ENCODE measurements at regions not wholly inside any gene's neighbourhood (a gene's known extent, or its start where the extent isn't known, plus 50 kb on each side); places are given as distances from the start of the nearest gene placed in this dataset.

DNA sequence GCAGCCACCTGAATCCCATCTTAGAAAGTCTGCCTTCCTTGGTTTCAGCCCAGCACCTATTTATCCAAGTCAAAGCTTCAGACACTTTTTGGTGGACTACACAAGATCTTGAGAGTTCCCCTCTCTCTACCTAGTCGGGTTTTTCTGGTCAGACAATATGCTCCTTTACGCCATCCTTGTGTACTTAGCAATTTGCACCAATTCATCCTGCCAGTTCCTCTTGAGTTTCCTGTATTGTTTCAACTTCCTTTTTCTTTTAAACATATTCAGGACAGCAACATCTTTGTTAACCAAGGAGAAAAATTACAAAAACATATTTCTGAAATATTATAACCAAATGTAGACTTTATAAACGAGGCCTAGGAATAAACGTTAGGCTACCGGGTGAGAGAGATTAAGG is 368.2 kb upstream of the CADM1 start:
- H3K27ac Mint-ChIP-seq, result no peak overlapping the region
- DNase-seq, result no peak
- ATAC-seq (ENCODE audit: low read depth in 2 of 2), result no peak

GRCh38 chr11:115871161-115871760 is 367.0 kb upstream of the CADM1 start:
- peaks cover 0 to 4% (median 0%) of the 10 kb centered on the region in 7 donors for H3K9me3 Mint-ChIP-seq
- H3K36me3 Mint-ChIP-seq, result no peaks in the 10 kb centered on the region
- no peak for DNase-seq
- no peak for ATAC-seq (ENCODE audit: low read depth in 2 of 2)
- H3K27me3 Mint-ChIP-seq, result peaks cover 0 to 8% (median 8%) of the 10 kb centered on the region in 3 donors
- H3K4me1 Mint-ChIP-seq, result peaks cover 0 to 9% (median 7%) of the 10 kb centered on the region in 3 donors
- no peak overlapping the region for H3K4me3 Mint-ChIP-seq
- peak overlapping the region in 1 of 6 donors; percentile 51 for H3K27ac Mint-ChIP-seq

More for the DNA sequence above, 368.2 kb upstream of the CADM1 start:
- H3K36me3 Mint-ChIP-seq, result no peaks in the 10 kb centered on the region
- H3K27me3 Mint-ChIP-seq, result peaks cover 0 to 8% (median 8%) of the 10 kb centered on the region in 3 donors
- H3K9me3 Mint-ChIP-seq, result peaks cover 0 to 4% (median 0%) of the 10 kb centered on the region in 7 donors
- H3K4me3 Mint-ChIP-seq, result no peak overlapping the region
- H3K4me1 Mint-ChIP-seq, result peaks cover 0 to 9% (median 7%) of the 10 kb centered on the region in 3 donors

DNA sequence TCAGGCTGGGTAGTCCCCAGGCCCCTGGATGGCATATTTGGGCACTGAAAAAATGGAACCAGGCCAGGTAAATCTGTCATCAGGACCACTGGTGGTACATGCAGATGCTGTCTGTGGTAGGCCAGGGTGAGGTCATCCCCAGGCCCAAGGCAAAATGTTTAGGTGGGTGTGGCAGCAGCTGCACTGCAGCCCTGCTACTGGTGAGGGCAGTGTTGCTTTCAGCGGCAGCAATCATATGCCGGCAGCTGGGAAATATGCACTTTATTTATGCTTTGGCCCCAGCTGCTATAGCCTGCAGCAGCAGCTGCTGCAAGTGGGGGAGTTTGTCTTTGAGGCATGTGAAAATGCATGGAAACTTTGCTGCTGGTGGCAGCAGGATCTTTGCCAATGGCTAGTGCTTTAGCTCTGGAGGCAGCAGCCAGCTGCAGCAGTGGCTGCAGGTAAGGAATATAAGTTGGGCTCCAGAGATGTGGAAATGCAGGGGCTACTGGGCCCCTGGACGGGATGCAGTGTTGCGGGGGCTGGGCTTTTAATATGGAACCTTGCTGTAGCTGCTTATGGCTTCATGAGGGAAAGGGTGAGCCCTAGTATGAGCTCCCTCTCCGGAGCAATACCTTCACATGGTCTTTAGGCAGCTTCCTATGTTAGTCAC is 365.7 kb upstream of the CADM1 start:
- peaks cover 0 to 9% (median 7%) of the 10 kb centered on the region in 3 donors for H3K4me1 Mint-ChIP-seq
- DNase-seq, result no peak
- H3K9me3 Mint-ChIP-seq, result peaks cover 0 to 4% (median 0%) of the 10 kb centered on the region in 7 donors
- peaks cover 0 to 8% (median 8%) of the 10 kb centered on the region in 3 donors for H3K27me3 Mint-ChIP-seq
- ATAC-seq (ENCODE audit: low read depth in 2 of 2), result no peak
- H3K4me3 Mint-ChIP-seq, result peak overlapping the region in 1 of 8 donors; percentile 18
- no peaks in the 10 kb centered on the region for H3K36me3 Mint-ChIP-seq
- no peak overlapping the region for H3K27ac Mint-ChIP-seq

DNA sequence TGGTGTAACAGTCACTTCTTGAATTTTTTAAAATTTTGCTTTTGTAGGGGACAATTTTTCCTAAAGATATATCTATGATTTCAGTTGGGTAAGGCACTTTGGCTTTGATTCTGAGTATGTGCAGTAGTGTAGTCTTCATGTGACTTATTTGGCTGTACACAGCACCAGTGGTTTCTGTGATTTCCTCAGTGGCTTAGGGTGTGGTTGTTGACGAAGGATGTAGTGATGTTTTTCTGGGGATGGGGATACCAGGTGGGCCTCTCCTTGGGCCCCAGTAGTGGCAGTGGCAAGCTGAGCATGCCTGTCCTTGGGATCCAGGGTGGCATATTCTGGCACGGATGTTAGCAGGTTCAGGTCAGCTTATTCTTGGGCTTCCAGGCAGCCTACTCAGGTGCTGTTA is 364.9 kb upstream of the CADM1 start:
- Mint-ChIP-seq H3K4me3 (no peak overlapping the region), H3K4me1 (peaks cover 0 to 8% (median 7%) of the 10 kb centered on the region in 3 donors), H3K27ac (no peak overlapping the region), H3K27me3 (peaks cover 0 to 8% (median 8%) of the 10 kb centered on the region in 3 donors), H3K9me3 (peaks cover 0 to 5% (median 0%) of the 10 kb centered on the region in 7 donors), H3K36me3 (no peaks in the 10 kb centered on the region)
- DNase-seq (no peak), ATAC-seq (ENCODE audit: low read depth in 2 of 2) (no peak)

DNA sequence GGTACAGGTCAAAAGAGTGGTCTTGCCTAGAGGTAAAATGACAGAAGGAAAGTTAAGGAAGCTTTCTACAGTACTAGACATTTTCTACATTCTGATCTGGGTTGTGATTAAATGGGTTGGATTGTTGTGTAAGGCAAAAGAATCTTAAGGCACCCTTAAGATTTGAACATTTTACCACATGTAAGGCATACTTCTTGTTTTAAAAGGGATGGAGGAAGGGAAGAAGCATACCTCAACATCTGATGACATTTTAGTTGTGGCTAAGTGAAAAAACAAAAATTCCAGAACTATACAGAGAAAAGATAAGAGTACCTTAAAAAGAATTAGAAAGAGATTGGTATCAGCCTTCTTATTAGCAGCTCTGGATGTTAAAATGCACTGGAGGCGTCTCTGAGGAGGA is 356.0 kb upstream of the CADM1 start:
- H3K9me3 Mint-ChIP-seq, result peaks cover 6 to 28% (median 11%) of the 10 kb centered on the region in 7 donors
- H3K27me3 Mint-ChIP-seq, result peaks cover 0 to 5% (median 0%) of the 10 kb centered on the region in 3 donors
- peak overlapping the region in 1 of 6 donors; percentile 5 for H3K27ac Mint-ChIP-seq
- no peak for DNase-seq
- no peaks in the 10 kb centered on the region for H3K36me3 Mint-ChIP-seq
- no peaks in the 10 kb centered on the region for H3K4me1 Mint-ChIP-seq
- ATAC-seq (ENCODE audit: low read depth in 2 of 2), result no peak
- H3K4me3 Mint-ChIP-seq, result no peak overlapping the region

DNA sequence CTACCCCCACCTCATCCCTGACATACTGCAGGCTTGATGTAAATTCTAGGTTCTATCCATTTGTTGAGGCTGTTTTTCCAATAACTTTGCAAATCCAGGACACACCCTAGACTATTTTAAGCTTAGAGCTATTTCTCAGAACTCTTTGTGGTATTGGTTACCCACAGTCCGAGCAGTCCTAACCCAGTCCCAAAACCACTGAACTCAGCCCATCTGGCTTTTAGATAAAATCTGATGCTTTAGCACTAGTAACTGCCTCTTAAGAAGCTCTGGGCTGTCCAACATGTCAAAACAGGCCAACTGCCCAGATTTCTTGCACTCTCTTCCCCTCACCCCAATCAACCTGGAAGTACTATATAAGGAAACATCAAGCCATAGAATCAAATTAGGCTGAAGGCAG is 344.4 kb upstream of the CADM1 start:
- Mint-ChIP-seq H3K36me3 (no peaks in the 10 kb centered on the region), H3K4me1 (no peaks in the 10 kb centered on the region), H3K27ac (no peak overlapping the region), H3K4me3 (no peak overlapping the region), H3K27me3 (no peaks in the 10 kb centered on the region), H3K9me3 (peaks cover 0 to 39% (median 11%) of the 10 kb centered on the region in 7 donors)
- ATAC-seq (ENCODE audit: low read depth in 2 of 2), result no peak
- no peak for DNase-seq

DNA sequence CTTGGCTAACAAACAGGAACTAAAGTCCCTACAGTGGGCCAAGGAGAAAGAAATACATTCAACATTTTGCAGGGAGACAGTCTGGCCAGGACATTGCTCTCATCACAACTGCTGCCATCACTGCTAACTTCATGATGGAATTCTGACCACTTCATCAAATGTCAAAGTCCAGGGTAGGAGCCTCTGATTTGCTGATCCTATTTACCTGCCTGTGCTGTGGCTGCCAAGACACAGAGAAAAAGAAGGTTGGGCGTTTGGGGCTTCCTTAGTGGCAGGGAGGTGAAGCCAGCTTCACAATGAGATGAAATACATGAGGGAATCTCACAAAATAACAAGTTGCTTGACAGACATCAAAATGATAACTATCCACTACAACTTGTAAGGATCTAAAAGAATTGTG is 343.9 kb upstream of the CADM1 start:
- ATAC-seq (ENCODE audit: low read depth in 2 of 2), result no peak
- Mint-ChIP-seq H3K4me1 (no peaks in the 10 kb centered on the region), H3K9me3 (peaks cover 0 to 34% (median 11%) of the 10 kb centered on the region in 7 donors), H3K36me3 (no peaks in the 10 kb centered on the region), H3K27me3 (no peaks in the 10 kb centered on the region), H3K4me3 (no peak overlapping the region), H3K27ac (no peak overlapping the region)
- DNase-seq, result no peak

DNA sequence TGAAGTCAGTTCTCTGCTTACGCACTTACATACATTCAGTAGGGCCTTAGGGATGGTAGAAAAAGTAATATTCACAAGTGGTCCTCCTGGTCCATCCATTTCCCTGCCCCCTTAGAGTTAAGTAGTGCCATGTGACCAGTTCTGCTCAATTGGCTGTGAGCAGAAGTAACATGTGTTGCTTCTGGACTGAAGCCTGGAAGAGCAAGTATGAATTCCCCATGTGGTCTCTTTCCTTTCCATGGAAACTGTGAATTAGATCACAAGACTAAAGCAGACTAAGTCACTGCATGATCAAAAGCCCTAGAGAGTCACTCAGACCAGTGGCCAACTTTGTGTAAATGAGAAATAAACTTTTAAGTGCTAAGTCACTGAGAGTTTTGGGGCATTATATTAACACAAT is 341.7 kb upstream of the CADM1 start:
- no peak overlapping the region for H3K4me3 Mint-ChIP-seq
- peaks cover 0 to 21% (median 10%) of the 10 kb centered on the region in 7 donors for H3K9me3 Mint-ChIP-seq
- no peaks in the 10 kb centered on the region for H3K4me1 Mint-ChIP-seq
- H3K27ac Mint-ChIP-seq, result no peak overlapping the region
- DNase-seq, result no peak
- ATAC-seq (ENCODE audit: low read depth in 2 of 2), result no peak
- H3K36me3 Mint-ChIP-seq, result no peaks in the 10 kb centered on the region
- H3K27me3 Mint-ChIP-seq, result no peaks in the 10 kb centered on the region

DNA sequence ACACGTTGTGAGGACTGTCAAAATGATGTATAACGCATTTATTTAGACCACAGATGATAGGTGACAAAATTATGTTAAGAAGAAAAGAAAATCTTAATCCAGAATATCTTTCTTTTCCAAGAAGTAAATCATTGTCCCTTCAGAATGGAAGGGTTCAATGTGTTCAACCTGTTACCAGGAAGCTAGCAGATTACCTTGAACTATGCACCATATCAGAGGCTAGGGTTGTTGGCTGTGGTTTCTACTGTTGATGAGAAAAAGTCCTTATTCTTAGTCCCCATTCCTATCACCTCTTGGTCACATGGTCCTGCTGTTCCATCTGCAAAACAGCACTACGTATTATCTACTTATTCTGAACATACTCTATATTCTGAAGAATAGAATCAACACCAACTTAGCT is 339.5 kb upstream of the CADM1 start:
- no peaks in the 10 kb centered on the region for H3K36me3 Mint-ChIP-seq
- DNase-seq, result no peak
- no peak overlapping the region for H3K4me3 Mint-ChIP-seq

GRCh38 chr11:115843111-115843510 is 338.9 kb upstream of the CADM1 start:
- H3K36me3 Mint-ChIP-seq, result no peaks in the 10 kb centered on the region
- H3K4me1 Mint-ChIP-seq, result no peaks in the 10 kb centered on the region
- H3K27ac Mint-ChIP-seq, result no peak overlapping the region
- no peaks in the 10 kb centered on the region for H3K27me3 Mint-ChIP-seq
- no peak overlapping the region for H3K4me3 Mint-ChIP-seq
- DNase-seq, result no peak
- H3K9me3 Mint-ChIP-seq, result peaks cover 0 to 13% (median 4%) of the 10 kb centered on the region in 7 donors
- no peak for ATAC-seq (ENCODE audit: low read depth in 2 of 2)

More for the DNA sequence above, 339.5 kb upstream of the CADM1 start:
- H3K9me3 Mint-ChIP-seq, result peaks cover 0 to 9% (median 4%) of the 10 kb centered on the region in 7 donors
- H3K4me1 Mint-ChIP-seq, result no peaks in the 10 kb centered on the region
- no peak for ATAC-seq (ENCODE audit: low read depth in 2 of 2)
- H3K27ac Mint-ChIP-seq, result no peak overlapping the region
- H3K27me3 Mint-ChIP-seq, result no peaks in the 10 kb centered on the region

DNA sequence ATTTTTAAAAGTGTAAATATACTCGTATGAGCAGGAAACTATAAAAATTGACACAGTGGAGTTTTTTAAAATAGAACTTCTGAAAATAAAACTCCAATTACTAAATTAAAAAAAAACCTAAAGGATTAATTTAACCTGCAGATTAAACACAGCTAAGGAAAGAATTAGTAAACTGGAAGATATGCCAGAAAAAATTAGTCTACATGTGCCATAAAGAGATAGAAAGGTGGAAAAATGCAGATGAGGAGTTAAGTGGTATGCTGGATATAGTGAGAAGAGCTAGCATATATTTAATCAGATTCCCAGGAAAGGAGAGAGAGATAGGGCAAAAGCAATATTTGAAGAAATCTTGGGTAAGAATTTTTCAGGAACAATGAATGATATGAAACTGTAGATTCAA is 315.8 kb upstream of the CADM1 start:
- no peak overlapping the region for H3K4me3 Mint-ChIP-seq
- H3K27ac Mint-ChIP-seq, result no peak overlapping the region
- peaks cover 0 to 6% (median 0%) of the 10 kb centered on the region in 3 donors for H3K27me3 Mint-ChIP-seq
- no peak for DNase-seq
- peaks cover 0 to 7% of the 10 kb centered on the region in 2 donors for H3K36me3 Mint-ChIP-seq
- ATAC-seq (ENCODE audit: low read depth in 2 of 2), result no peak
- H3K4me1 Mint-ChIP-seq, result no peaks in the 10 kb centered on the region
- peaks cover 4 to 21% (median 12%) of the 10 kb centered on the region in 7 donors for H3K9me3 Mint-ChIP-seq

DNA sequence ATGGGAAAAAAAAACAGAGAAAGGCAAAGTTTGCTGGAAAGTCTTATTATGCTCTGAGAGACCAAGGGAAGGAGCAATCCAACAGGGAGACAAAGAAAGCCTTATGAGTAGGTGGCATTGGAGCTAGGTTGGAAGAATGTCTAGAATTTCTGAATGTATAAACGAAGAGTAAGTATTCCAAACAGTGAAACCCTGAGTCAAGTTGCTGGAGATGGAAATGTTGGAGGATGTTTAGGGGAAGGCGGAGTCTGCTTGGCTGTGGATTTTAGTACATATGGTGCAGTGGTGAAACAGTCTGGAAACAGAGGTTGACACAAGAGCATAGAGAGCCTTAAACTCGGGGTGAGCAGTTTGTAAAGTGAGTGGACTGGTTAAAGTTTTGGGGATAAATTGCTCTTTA is 314.8 kb upstream of the CADM1 start:
- H3K27ac Mint-ChIP-seq, result no peak overlapping the region
- peaks cover 4 to 21% (median 12%) of the 10 kb centered on the region in 7 donors for H3K9me3 Mint-ChIP-seq
- DNase-seq (no peak), ATAC-seq (ENCODE audit: low read depth in 2 of 2) (no peak)
- peaks cover 0 to 6% (median 0%) of the 10 kb centered on the region in 3 donors for H3K27me3 Mint-ChIP-seq
- H3K36me3 Mint-ChIP-seq, result peaks cover 0 to 7% of the 10 kb centered on the region in 2 donors
- no peaks in the 10 kb centered on the region for H3K4me1 Mint-ChIP-seq
- no peak overlapping the region for H3K4me3 Mint-ChIP-seq

- Mint-ChIP-seq H3K27me3 (peaks cover 0 to 6% (median 6%) of the 10 kb centered on the region in 3 donors), H3K27ac (no peak overlapping the region), H3K9me3 (peaks cover 8 to 24% (median 15%) of the 10 kb centered on the region in 7 donors), H3K4me1 (no peaks in the 10 kb centered on the region), H3K4me3 (no peak overlapping the region), H3K36me3 (peaks cover 0 to 7% of the 10 kb centered on the region in 2 donors)
- ATAC-seq (ENCODE audit: low read depth in 2 of 2) (no peak), DNase-seq (no peak)
These were observed 313.7 kb upstream of the CADM1 start for GRCh38 chr11:115817844-115818468.
